Neutrophil (primary cell): ENCODE measurements at regions not wholly inside any gene's neighbourhood (a gene's known extent, or its start where the extent isn't known, plus 50 kb on each side); places are given as distances from the start of the nearest gene placed in this dataset.

Source experiments
- H3K27ac ChIP-seq: fragments of 200-600 bp; sonication (generic); 2 replicates; pipeline ENCODE4 v1.5.1; 2016; ENCODE audit warnings: mild to moderate bottlenecking, moderate library complexity
- H3K27me3 ChIP-seq: fragments of 200-600 bp; sonication (generic); 2 replicates; pipeline ENCODE4 v1.6.0; 2016; ENCODE audit warnings: mild to moderate bottlenecking
- H3K36me3 ChIP-seq: fragments of 200-600 bp; sonication (generic); 2 replicates; pipeline ENCODE4 v1.5.1; 2017
- H3K4me1 ChIP-seq, 2 experiments: fragments of 200-600 bp in 1 of 2; sonication (generic) in 1 of 2; 1 replicate in 1 of 2; 2 replicates in 1 of 2; pipeline versions ENCODE4 v1.5.1 to v1.6.1; 2013 to 2016; ENCODE audit warnings: low read depth in 1 of 2, low read length in 1 of 2, mild to moderate bottlenecking in 1 of 2, moderate library complexity in 1 of 2; ENCODE audit not compliant: control insufficient read depth in 1 of 2, insufficient read depth in 1 of 2
- H3K4me3 ChIP-seq, 2 experiments: fragments of 200-600 bp in 1 of 2; sonication (generic) in 1 of 2; 1 replicate in 1 of 2; 2 replicates in 1 of 2; pipeline ENCODE4 v1.5.1; 2013 to 2016; ENCODE audit warnings: low read depth in 1 of 2, low read length in 1 of 2, mild to moderate bottlenecking in 1 of 2, moderate library complexity in 1 of 2
- H3K9me3 ChIP-seq: fragments of 200-600 bp; sonication (generic); 2 replicates; pipeline ENCODE4 v1.5.1; 2016
- CTCF ChIP-seq: fragments of 200-600 bp; sonication (generic); IDR thresholded peaks from 2 replicates; pipeline ENCODE4 v1.5.1; 2016; ENCODE audit warnings: antibody characterized with exemption

GRCh38 chr17:72457712-72458111 lies 336.9 kb downstream of the SOX9 start:
- H3K9me3 ChIP-seq, result no peaks in the 10 kb centered on the region
- H3K4me1 ChIP-seq, result no peaks in the 10 kb centered on the region
- no peaks in the 10 kb centered on the region for H3K36me3 ChIP-seq
- no peak overlapping the region for H3K27ac ChIP-seq
- no peak overlapping the region for H3K4me3 ChIP-seq
- TF ChIP-seq CTCF, result no peak
- H3K27me3 ChIP-seq, result no peaks in the 10 kb centered on the region

- Histone ChIP-seq H3K27ac (no peak overlapping the region), H3K9me3 (no peaks in the 10 kb centered on the region), H3K36me3 (no peaks in the 10 kb centered on the region), H3K27me3 (no peaks in the 10 kb centered on the region), H3K4me1 (no peaks in the 10 kb centered on the region), H3K4me3 (no peak overlapping the region)
- no peak for TF ChIP-seq CTCF
Observed at GRCh38 chr17:72458301-72458700, 337.5 kb downstream of the SOX9 start.

GRCh38 chr17:72460711-72461110 lies 339.9 kb downstream of the SOX9 start:
- no peaks in the 10 kb centered on the region for H3K36me3 ChIP-seq
- peaks cover under 1% of the 10 kb centered on the region for H3K27me3 ChIP-seq
- H3K9me3 ChIP-seq, result no peaks in the 10 kb centered on the region
- no peak overlapping the region for H3K27ac ChIP-seq
- H3K4me3 ChIP-seq, result no peak overlapping the region
- no peak for TF ChIP-seq CTCF
- no peaks in the 10 kb centered on the region for H3K4me1 ChIP-seq

GRCh38 chr17:72461757-72462156 lies 340.9 kb downstream of the SOX9 start:
- no peaks in the 10 kb centered on the region for H3K4me1 ChIP-seq
- H3K9me3 ChIP-seq, result no peaks in the 10 kb centered on the region
- no peak overlapping the region for H3K27ac ChIP-seq
- TF ChIP-seq CTCF, result no peak
- no peaks in the 10 kb centered on the region for H3K36me3 ChIP-seq
- peaks cover 7% of the 10 kb centered on the region for H3K27me3 ChIP-seq
- no peak overlapping the region for H3K4me3 ChIP-seq

GRCh38 chr17:72462407-72462806 lies 341.6 kb downstream of the SOX9 start:
- H3K9me3 ChIP-seq, result no peaks in the 10 kb centered on the region
- H3K4me1 ChIP-seq, result no peaks in the 10 kb centered on the region
- peaks cover 12% of the 10 kb centered on the region for H3K27me3 ChIP-seq
- H3K4me3 ChIP-seq, result no peak overlapping the region
- H3K27ac ChIP-seq, result no peak overlapping the region
- no peaks in the 10 kb centered on the region for H3K36me3 ChIP-seq
- TF ChIP-seq CTCF, result no peak

GRCh38 chr17:72462814-72463213 lies 342.0 kb downstream of the SOX9 start:
- Histone ChIP-seq H3K9me3 (no peaks in the 10 kb centered on the region), H3K27ac (no peak overlapping the region), H3K36me3 (no peaks in the 10 kb centered on the region), H3K27me3 (peaks cover 16% of the 10 kb centered on the region), H3K4me3 (no peak overlapping the region), H3K4me1 (no peaks in the 10 kb centered on the region)
- no peak for TF ChIP-seq CTCF
